ENCODE measurements at regions not wholly inside any gene's neighbourhood (a gene's known extent, or its start where the extent isn't known, plus 50 kb on each side); places are given as distances from the start of the nearest gene placed in this dataset.

GRCh38 chr14:35456261-35456660 lies 51.7 kb upstream of the NFKBIA start:
- TF ChIP-seq CTCF (IDR thresholded peaks at IDR 0.05; ENCODE audit: borderline replicate concordance, extremely low read depth, low read length, poor library complexity, severe bottlenecking) (no peak), EZH2 (IDR thresholded peaks at IDR 0.05; ENCODE audit: borderline replicate concordance, low read depth, low read length, severe bottlenecking) (no peak)

All from DND-41 (cell line).